Right lobe of liver (tissue), 4 donors: ENCODE measurements at regions not wholly inside any gene's neighbourhood (a gene's known extent, or its start where the extent isn't known, plus 50 kb on each side); places are given as distances from the start of the nearest gene placed in this dataset.

Experiments
- CTCF ChIP-seq, 4 donors: fragments of 200-600 bp in 3 of 4; fragments of 450-650 bp in 1 of 4; IDR thresholded peaks; one replicate each; pipeline versions ENCODE4 v1.5.1 to v1.8.0; 2016 to 2022; ENCODE audit warnings: antibody characterized with exemption in 4 of 4, mild to moderate bottlenecking in 2 of 4
- POLR2A ChIP-seq: fragments of 450-650 bp; IDR thresholded peaks from one replicate; pipeline ENCODE4 v1.6.1; 2017; ENCODE audit warnings: antibody characterized with exemption, mild to moderate bottlenecking
- donor health status: DM: no; HTN: no; CAD: no.
- donor health status: DM: no; HTN: no; CAD: no.
- donor health status: DM: no; HTN: yes; CAD: no.

DNA sequence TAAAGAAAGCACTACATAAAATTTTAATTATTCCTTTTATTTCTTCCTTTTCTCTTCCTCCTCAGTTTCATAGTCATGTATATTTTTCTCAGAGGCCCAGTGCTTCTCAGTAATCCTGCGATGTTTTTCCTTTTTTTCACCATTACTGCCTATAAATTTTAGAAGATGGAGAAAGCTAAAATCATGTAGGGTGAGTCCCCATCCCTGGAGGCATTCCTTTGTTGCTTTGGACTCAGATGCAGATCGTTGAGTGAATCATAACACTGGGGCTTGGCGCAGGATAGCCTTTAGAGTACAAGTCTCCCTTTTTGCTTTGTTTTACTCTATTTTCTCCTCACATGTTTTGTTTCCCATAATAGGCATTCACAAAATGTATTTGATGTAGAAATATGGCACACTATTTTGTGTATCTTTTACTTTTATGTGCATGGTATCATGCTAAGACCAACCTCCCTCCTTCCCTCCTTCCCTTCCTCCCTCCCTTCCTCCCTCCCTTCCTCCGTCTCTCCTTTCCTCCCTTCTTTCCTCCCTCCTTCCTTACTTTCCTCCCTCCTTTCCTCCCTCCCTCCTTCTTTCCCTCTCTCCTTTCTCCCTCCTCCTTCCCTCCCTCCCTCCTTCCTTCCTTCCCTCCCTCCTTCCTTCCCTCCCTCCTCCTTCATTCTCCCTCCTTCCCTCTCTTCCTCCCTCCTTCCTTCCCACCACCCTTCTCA, 72.4 kb downstream of the NUDT12 start:
- TF ChIP-seq POLR2A (no peak), CTCF (IDR thresholded peaks at IDR 0.05) (no peak)
